HL-60 (cell line): ENCODE measurements at regions not wholly inside any gene's neighbourhood (a gene's known extent, or its start where the extent isn't known, plus 50 kb on each side); places are given as distances from the start of the nearest gene placed in this dataset.

Experiments
- DNase-seq, 2 experiments: peaks; one replicate each; pipeline ENCODE4 v3.0.0-alpha.2; 2010 to 2020; ENCODE audit warnings: low read depth in 1 of 2, low spot score in 1 of 2
- H3K27ac ChIP-seq: fragments of 250-450 bp; sonication (Bioruptor Pico); replicated peaks from 2 replicates; pipeline ENCODE4 v1.5.1; 2020; ENCODE audit warnings: mild to moderate bottlenecking, moderate library complexity
- H3K27me3 ChIP-seq: fragments of 250-450 bp; sonication (Bioruptor Pico); 2 replicates; pipeline ENCODE4 v1.5.1; 2021; ENCODE audit warnings: mild to moderate bottlenecking, moderate library complexity; ENCODE audit not compliant: insufficient read depth, poor library complexity, severe bottlenecking
- H3K4me3 ChIP-seq: replicated peaks from 2 replicates; pipeline ENCODE4 v1.5.1; 2011; ENCODE audit warnings: mild to moderate bottlenecking, control low read depth, low read length; ENCODE audit not compliant: insufficient read depth
- CTCF ChIP-seq: IDR thresholded peaks from one replicate; pipeline ENCODE4 v1.5.1; 2011; ENCODE audit warnings: low read length, control low read depth, inconsistent platforms; ENCODE audit not compliant: insufficient read depth
- GABPA ChIP-seq: IDR thresholded peaks from 2 replicates; pipeline ENCODE4 v1.6.1; 2012; ENCODE audit warnings: low read depth
- POLR2AphosphoS5 ChIP-seq: IDR thresholded peaks from 2 replicates; pipeline ENCODE4 v1.6.1; 2012; ENCODE audit warnings: low read depth
- REST ChIP-seq: IDR thresholded peaks from 2 replicates; pipeline ENCODE4 v1.6.1; 2012; ENCODE audit warnings: low read depth; ENCODE audit not compliant: insufficient replicate concordance
- SPI1 ChIP-seq: IDR thresholded peaks from 2 replicates; pipeline ENCODE4 v1.6.1; 2012; ENCODE audit warnings: low read depth, mild to moderate bottlenecking, borderline replicate concordance

GRCh38 chr11:33478111-33478573, 221.0 kb downstream of the HIPK3 start:
- Histone ChIP-seq H3K27me3 (peaks cover 9% of the 10 kb centered on the region), H3K4me3 (no peak overlapping the region), H3K27ac (no peak overlapping the region)
- DNase-seq: no peak
- no peak for TF ChIP-seq CTCF
- no peak for TF ChIP-seq SPI1
- no peak for TF ChIP-seq GABPA

GRCh38 chr11:33476945-33477606, 219.9 kb downstream of the HIPK3 start:
- no peak for DNase-seq
- peaks cover 9% of the 10 kb centered on the region for H3K27me3 ChIP-seq
- H3K27ac ChIP-seq: no peak overlapping the region
- TF ChIP-seq GABPA: no peak
- TF ChIP-seq POLR2AphosphoS5: no peak
- TF ChIP-seq REST: no peak
- TF ChIP-seq SPI1: no peak
- TF ChIP-seq CTCF: no peak
- H3K4me3 ChIP-seq: no peak overlapping the region

- Histone ChIP-seq H3K4me3 (no peak overlapping the region), H3K27ac (no peak overlapping the region)
- DNase-seq: no peak
Measured at GRCh38 chr11:33475993-33476392, 218.8 kb downstream of the HIPK3 start.

More at GRCh38 chr11:33475993-33476392, 218.8 kb downstream of the HIPK3 start:
- TF ChIP-seq CTCF (no peak), GABPA (no peak), POLR2AphosphoS5 (no peak), SPI1 (no peak), REST (no peak)
- H3K27me3 ChIP-seq: peaks cover 3% of the 10 kb centered on the region
